PFSK-1 (cell line): ENCODE measurements at regions not wholly inside any gene's neighbourhood (a gene's known extent, or its start where the extent isn't known, plus 50 kb on each side); places are given as distances from the start of the nearest gene placed in this dataset.

Experiments used
- POLR2AphosphoS5 ChIP-seq: IDR thresholded peaks from 2 replicates; pipeline ENCODE4 v1.6.1; 2012; ENCODE audit warnings: low read depth, mild to moderate bottlenecking, control low read depth, low read length, moderate library complexity
- SIN3A ChIP-seq: IDR thresholded peaks from 2 replicates; pipeline ENCODE4 v1.6.1; 2012; ENCODE audit warnings: mild to moderate bottlenecking, low read length, moderate library complexity, borderline replicate concordance; ENCODE audit not compliant: insufficient read depth
- TF ChIP-seq, protein P1 (sequence below), 2 experiments: IDR thresholded peaks; 2 replicates each; pipeline versions ENCODE4 v1.6.1 to v1.8.0; 2011 to 2012; ENCODE audit warnings: low read depth in 2 of 2, low read length in 2 of 2, control low read depth in 1 of 2, inconsistent platforms in 1 of 2, mild to moderate bottlenecking in 1 of 2, moderate library complexity in 1 of 2; ENCODE audit not compliant: insufficient read depth in 1 of 2

- TF ChIP-seq, protein P1, sequence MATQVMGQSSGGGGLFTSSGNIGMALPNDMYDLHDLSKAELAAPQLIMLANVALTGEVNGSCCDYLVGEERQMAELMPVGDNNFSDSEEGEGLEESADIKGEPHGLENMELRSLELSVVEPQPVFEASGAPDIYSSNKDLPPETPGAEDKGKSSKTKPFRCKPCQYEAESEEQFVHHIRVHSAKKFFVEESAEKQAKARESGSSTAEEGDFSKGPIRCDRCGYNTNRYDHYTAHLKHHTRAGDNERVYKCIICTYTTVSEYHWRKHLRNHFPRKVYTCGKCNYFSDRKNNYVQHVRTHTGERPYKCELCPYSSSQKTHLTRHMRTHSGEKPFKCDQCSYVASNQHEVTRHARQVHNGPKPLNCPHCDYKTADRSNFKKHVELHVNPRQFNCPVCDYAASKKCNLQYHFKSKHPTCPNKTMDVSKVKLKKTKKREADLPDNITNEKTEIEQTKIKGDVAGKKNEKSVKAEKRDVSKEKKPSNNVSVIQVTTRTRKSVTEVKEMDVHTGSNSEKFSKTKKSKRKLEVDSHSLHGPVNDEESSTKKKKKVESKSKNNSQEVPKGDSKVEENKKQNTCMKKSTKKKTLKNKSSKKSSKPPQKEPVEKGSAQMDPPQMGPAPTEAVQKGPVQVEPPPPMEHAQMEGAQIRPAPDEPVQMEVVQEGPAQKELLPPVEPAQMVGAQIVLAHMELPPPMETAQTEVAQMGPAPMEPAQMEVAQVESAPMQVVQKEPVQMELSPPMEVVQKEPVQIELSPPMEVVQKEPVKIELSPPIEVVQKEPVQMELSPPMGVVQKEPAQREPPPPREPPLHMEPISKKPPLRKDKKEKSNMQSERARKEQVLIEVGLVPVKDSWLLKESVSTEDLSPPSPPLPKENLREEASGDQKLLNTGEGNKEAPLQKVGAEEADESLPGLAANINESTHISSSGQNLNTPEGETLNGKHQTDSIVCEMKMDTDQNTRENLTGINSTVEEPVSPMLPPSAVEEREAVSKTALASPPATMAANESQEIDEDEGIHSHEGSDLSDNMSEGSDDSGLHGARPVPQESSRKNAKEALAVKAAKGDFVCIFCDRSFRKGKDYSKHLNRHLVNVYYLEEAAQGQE (IDR thresholded peaks at IDR 0.05; ENCODE audit: insufficient read depth in 1 of 2, low read depth in 2 of 2, low read length in 2 of 2) = no peak
- TF ChIP-seq SIN3A (no peak), POLR2AphosphoS5 (no peak)
These were observed 228.0 kb downstream of the PIK3C3 start for GRCh38 chr18:42182728-42183700.
